Muscle of leg (tissue), 3 donors: ENCODE measurements at regions not wholly inside any gene's neighbourhood (a gene's known extent, or its start where the extent isn't known, plus 50 kb on each side); places are given as distances from the start of the nearest gene placed in this dataset.

Source experiments
- DNase-seq: peaks from one replicate; pipeline ENCODE4 v3.0.0; 2013
- H3K27ac ChIP-seq: one replicate; pipeline ENCODE4 v1.5.1; 2013; ENCODE audit warnings: mild to moderate bottlenecking, low read length, control low read depth
- H3K27me3 ChIP-seq: one replicate; pipeline ENCODE4 v1.6.1; 2013; ENCODE audit warnings: low read length; ENCODE audit not compliant: control insufficient read depth, insufficient read depth
- H3K36me3 ChIP-seq: one replicate; pipeline ENCODE4 v1.6.1; 2013; ENCODE audit warnings: low read length; ENCODE audit not compliant: control insufficient read depth, insufficient read depth
- H3K4me1 ChIP-seq: one replicate; pipeline ENCODE4 v1.6.1; 2013; ENCODE audit warnings: low read length; ENCODE audit not compliant: control insufficient read depth, insufficient read depth
- H3K4me3 ChIP-seq: one replicate; pipeline ENCODE4 v1.5.1; 2013; ENCODE audit warnings: low read length, control low read depth
- H3K9me3 ChIP-seq: replicated peaks from 2 replicates; pipeline ENCODE4 v1.6.1; 2013; ENCODE audit warnings: low read depth, low read length; ENCODE audit not compliant: control insufficient read depth
- WGBS: methylation state at CpG from one replicate; pipeline ENCODE4 v1.1.5; 2013; ENCODE audit warnings: missing lambda C conversion rate; ENCODE audit not compliant: insufficient coverage; 5-methylcytosine and 5-hydroxymethylcytosine counted together

DNA sequence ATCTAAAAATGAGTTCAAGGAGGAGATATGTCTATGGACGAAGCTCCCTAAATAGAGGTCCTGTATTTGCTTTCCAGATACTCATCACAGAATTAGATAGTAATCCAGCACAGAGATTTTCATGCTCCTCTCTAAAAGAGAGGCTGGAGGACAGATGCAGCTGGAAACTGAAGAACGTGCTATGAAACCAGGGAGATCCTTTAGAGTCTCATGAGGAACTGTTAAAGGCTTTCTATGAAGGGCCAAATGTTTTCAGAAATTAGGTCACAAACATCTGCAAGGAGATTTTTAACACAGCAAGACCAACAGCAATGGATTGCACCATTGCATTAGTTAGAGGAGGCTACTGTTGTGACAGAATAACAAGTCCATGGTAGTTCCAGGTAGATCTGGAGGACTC is 95.6 kb upstream of the ARHGAP20 start:
- H3K27ac ChIP-seq = no peak overlapping the region
- H3K9me3 ChIP-seq = no peaks in the 10 kb centered on the region
- no peaks in the 10 kb centered on the region for H3K27me3 ChIP-seq
- no peak overlapping the region for H3K4me3 ChIP-seq
- DNase-seq = peak; percentile 71
- WGBS = no CpG with 5 or more reads among the region's 2 CpGs
- H3K4me1 ChIP-seq = no peaks in the 10 kb centered on the region
- no peaks in the 10 kb centered on the region for H3K36me3 ChIP-seq

GRCh38 chr11:110805756-110806155 is 93.5 kb upstream of the ARHGAP20 start:
- DNase-seq = no peak
- H3K4me3 ChIP-seq = no peak overlapping the region
- WGBS = no CpG with 5 or more reads among the region's 1 CpG
- H3K4me1 ChIP-seq = no peaks in the 10 kb centered on the region
- H3K9me3 ChIP-seq = no peaks in the 10 kb centered on the region
- H3K36me3 ChIP-seq = no peaks in the 10 kb centered on the region
- H3K27me3 ChIP-seq = no peaks in the 10 kb centered on the region
- H3K27ac ChIP-seq = no peak overlapping the region

GRCh38 chr11:110802162-110802561 is 89.9 kb upstream of the ARHGAP20 start:
- Histone ChIP-seq H3K4me3 (no peak overlapping the region), H3K27ac (no peak overlapping the region), H3K4me1 (no peaks in the 10 kb centered on the region), H3K9me3 (no peaks in the 10 kb centered on the region), H3K27me3 (no peaks in the 10 kb centered on the region), H3K36me3 (no peaks in the 10 kb centered on the region)
- DNase-seq = no peak
- WGBS = 38% methylated on average over 1 of the region's 2 CpGs

DNA sequence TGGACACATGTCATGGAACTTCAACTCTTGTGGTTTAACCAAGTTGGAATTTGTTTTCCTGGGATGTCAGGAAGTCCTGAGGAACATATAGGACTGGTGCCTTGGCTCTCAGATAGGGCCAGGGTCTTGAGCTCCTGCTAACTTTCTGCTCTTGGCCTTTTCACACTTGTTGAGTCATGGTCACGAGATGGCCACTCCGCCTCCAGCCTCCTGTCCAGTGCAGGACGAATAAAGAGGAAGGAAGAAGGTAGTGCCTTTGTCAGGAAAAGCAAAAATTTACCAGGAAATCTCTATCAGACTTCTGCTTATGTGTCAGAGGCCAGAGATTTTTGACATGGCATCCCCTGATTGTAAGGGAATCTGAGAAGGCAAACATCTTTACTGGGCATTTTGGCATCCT is 89.1 kb upstream of the ARHGAP20 start:
- Histone ChIP-seq H3K36me3 (no peaks in the 10 kb centered on the region), H3K27ac (no peak overlapping the region), H3K4me1 (no peaks in the 10 kb centered on the region), H3K4me3 (no peak overlapping the region), H3K27me3 (no peaks in the 10 kb centered on the region), H3K9me3 (no peaks in the 10 kb centered on the region)
- DNase-seq = peak; percentile 41
- WGBS = no CpG with 5 or more reads among the region's 3 CpGs

DNA sequence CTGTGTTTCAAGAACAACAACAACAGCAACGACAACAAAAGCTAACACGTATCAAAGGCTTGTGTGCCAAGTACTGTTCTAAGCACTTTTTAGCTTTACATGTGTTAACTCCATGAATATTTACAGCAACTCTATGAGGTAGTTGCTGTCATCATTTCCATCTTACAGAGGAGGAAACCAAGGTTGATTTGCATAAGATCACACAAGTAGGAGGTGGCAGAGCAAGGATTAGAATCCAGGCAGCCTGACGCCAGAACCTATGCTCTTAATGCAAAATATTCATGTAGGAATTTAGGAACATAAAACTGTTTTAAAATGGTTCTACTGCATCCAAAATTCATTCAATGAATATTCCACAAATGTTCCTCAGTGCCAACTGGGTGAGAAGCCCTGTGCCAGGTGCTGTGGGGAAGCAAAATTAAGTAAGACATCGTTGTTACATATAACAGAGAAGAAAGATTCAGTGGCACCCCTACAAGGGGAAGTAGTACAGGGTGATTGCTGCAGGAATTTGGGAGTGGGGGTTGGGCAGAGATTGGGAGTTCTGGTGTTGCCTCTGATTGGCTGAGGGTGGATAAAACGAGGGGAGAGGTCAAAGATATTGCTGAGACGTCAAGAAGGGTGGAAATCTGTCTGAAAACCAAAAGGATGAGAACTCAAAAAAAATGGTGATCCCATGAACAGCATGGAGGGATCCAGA is 86.1 kb upstream of the ARHGAP20 start:
- no peaks in the 10 kb centered on the region for H3K27me3 ChIP-seq
- 40% methylated on average over 3 of the region's 6 CpGs for WGBS
- DNase-seq = no peak
- no peaks in the 10 kb centered on the region for H3K9me3 ChIP-seq
- no peak overlapping the region for H3K4me3 ChIP-seq
- no peaks in the 10 kb centered on the region for H3K36me3 ChIP-seq
- H3K4me1 ChIP-seq = no peaks in the 10 kb centered on the region
- no peak overlapping the region for H3K27ac ChIP-seq

GRCh38 chr11:110797453-110797852 is 85.2 kb upstream of the ARHGAP20 start:
- no peaks in the 10 kb centered on the region for H3K27me3 ChIP-seq
- H3K36me3 ChIP-seq = no peaks in the 10 kb centered on the region
- no peaks in the 10 kb centered on the region for H3K9me3 ChIP-seq
- H3K27ac ChIP-seq = no peak overlapping the region
- peak; percentile 46 for DNase-seq
- no peak overlapping the region for H3K4me3 ChIP-seq
- 75% methylated on average over 1 of the region's 3 CpGs for WGBS
- no peaks in the 10 kb centered on the region for H3K4me1 ChIP-seq

DNA sequence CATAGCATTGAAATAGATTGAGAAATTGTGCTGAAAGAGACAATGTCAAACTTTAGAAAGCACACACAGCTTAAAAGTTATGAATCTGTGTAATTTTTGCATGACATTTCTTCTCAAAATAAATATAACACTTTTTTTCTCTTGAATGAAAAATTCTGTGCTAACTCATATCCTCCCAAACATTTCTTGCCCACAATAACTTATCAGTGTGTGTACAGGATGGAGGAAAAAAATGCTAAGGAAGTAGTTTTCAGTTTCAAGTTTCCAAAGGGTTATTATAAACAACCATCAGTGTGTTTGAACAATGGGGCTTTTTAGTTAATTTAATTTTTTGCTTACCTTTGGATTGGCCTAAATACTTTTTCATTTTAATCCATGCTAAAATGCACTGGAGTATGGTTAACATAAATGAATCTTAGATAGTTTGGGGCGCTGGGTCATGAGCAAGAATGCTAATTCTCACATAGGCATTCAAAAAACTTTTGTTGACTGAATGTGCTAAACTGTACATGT is 82.9 kb upstream of the ARHGAP20 start:
- no peaks in the 10 kb centered on the region for H3K9me3 ChIP-seq
- no peaks in the 10 kb centered on the region for H3K27me3 ChIP-seq
- no peaks in the 10 kb centered on the region for H3K4me1 ChIP-seq
- DNase-seq = no peak
- H3K36me3 ChIP-seq = no peaks in the 10 kb centered on the region
- H3K4me3 ChIP-seq = no peak overlapping the region
- no peak overlapping the region for H3K27ac ChIP-seq
- no CpG with 5 or more reads among the region's 1 CpG for whole genome bisulfite sequencing

DNA sequence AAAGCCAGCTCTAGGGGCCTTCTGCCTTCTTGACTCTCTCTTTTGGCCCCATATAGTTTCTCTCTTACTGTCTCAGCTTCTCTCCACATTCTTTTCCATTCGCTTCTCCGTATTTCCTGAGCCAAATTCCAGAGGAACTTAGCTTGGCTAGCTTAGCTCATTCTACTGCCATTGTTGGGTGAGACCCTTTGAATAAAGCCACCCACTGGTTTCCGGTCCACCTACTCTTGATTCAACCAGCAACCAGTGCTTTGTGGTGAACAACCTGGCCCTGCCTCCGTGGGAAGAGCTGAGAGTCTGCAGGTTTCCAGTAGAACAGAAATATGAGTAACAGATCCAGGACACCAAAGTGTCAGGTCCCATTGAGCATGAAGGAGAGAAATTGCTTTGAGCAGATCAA is 81.3 kb upstream of the ARHGAP20 start:
- no peak overlapping the region for H3K27ac ChIP-seq
- no peaks in the 10 kb centered on the region for H3K9me3 ChIP-seq
- H3K36me3 ChIP-seq = no peaks in the 10 kb centered on the region
- no peaks in the 10 kb centered on the region for H3K27me3 ChIP-seq
- no peak overlapping the region for H3K4me3 ChIP-seq
- 32% methylated on average over 2 of the region's 4 CpGs for WGBS
- no peaks in the 10 kb centered on the region for H3K4me1 ChIP-seq
- DNase-seq = no peak

- Histone ChIP-seq H3K36me3 (no peaks in the 10 kb centered on the region), H3K27me3 (no peaks in the 10 kb centered on the region), H3K27ac (no peak overlapping the region), H3K4me1 (no peaks in the 10 kb centered on the region), H3K4me3 (no peak overlapping the region), H3K9me3 (no peaks in the 10 kb centered on the region)
- no CpG with 5 or more reads among the region's 1 CpG for WGBS
- DNase-seq = no peak
Measured at GRCh38 chr11:110791621-110792020, 79.4 kb upstream of the ARHGAP20 start.

GRCh38 chr11:110787680-110788079 is 75.4 kb upstream of the ARHGAP20 start:
- H3K4me1 ChIP-seq = no peaks in the 10 kb centered on the region
- no peak for DNase-seq
- H3K9me3 ChIP-seq = peaks cover 7% of the 10 kb centered on the region
- H3K4me3 ChIP-seq = no peak overlapping the region
- no peaks in the 10 kb centered on the region for H3K27me3 ChIP-seq
- H3K27ac ChIP-seq = no peak overlapping the region
- WGBS = 71% methylated on average over 2 of the region's 2 CpGs
- no peaks in the 10 kb centered on the region for H3K36me3 ChIP-seq
